Stimulated activated CD4-positive, alpha-beta T cell treated with anti-CD3 and anti-CD28 coated beads, Interleukin-4, amount 100 ng/mL, for 4 hours (primary cell): ENCODE measurements at regions not wholly inside any gene's neighbourhood (a gene's known extent, or its start where the extent isn't known, plus 50 kb on each side); places are given as distances from the start of the nearest gene placed in this dataset.
"Not testable (repeated sequence)": the region's sequence is repeated elsewhere in the genome, so short reads cannot be mapped to it uniquely, and the experiment has no call there.

Source experiments
- DNase-seq, 2 experiments: peaks; one replicate each; pipeline ENCODE4 v3.0.0-alpha.2; 2020

- DNase-seq, result no peak
Observed at GRCh38 chr7:68613897-68614296, 984.4 kb upstream of the AUTS2 start.

- no peak for DNase-seq
Observed at GRCh38 chr7:68619526-68619925, 978.7 kb upstream of the AUTS2 start.

GRCh38 chr7:68622500-68622899 lies 975.8 kb upstream of the AUTS2 start:
- no peak for DNase-seq

GRCh38 chr7:68623030-68623429 lies 975.2 kb upstream of the AUTS2 start:
- no peak for DNase-seq

GRCh38 chr7:68627247-68627864 lies 970.9 kb upstream of the AUTS2 start:
- no peak for DNase-seq

- not testable (repeated sequence) for DNase-seq
Observed at GRCh38 chr7:68630914-68631313, 967.4 kb upstream of the AUTS2 start.

- DNase-seq, result no peak
Observed at GRCh38 chr7:68640103-68640502, 958.2 kb upstream of the AUTS2 start.

- DNase-seq, result no peak
Observed at GRCh38 chr7:68642727-68643126, 955.5 kb upstream of the AUTS2 start.

GRCh38 chr7:68663392-68663791 lies 934.9 kb upstream of the AUTS2 start:
- DNase-seq, result no peak

GRCh38 chr7:68671046-68671445 lies 927.2 kb upstream of the AUTS2 start:
- no peak for DNase-seq

- no peak for DNase-seq
Observed at GRCh38 chr7:68671671-68672070, 926.6 kb upstream of the AUTS2 start.

GRCh38 chr7:68674826-68675225 lies 923.4 kb upstream of the AUTS2 start:
- no peak for DNase-seq

- no peak for DNase-seq
Observed at GRCh38 chr7:68676813-68677535, 921.3 kb upstream of the AUTS2 start.

- no peak for DNase-seq
Observed at GRCh38 chr7:68678196-68678595, 920.1 kb upstream of the AUTS2 start.

GRCh38 chr7:68679459-68680234 lies 918.6 kb upstream of the AUTS2 start:
- DNase-seq, result no peak

- no peak for DNase-seq
Observed at GRCh38 chr7:68680235-68680872, 917.9 kb upstream of the AUTS2 start.

- no peak for DNase-seq
Observed at GRCh38 chr7:68682910-68683309, 915.4 kb upstream of the AUTS2 start.

- DNase-seq, result no peak
Observed at GRCh38 chr7:68684246-68684839, 913.9 kb upstream of the AUTS2 start.

- no peak for DNase-seq
Observed at GRCh38 chr7:68684996-68685395, 913.3 kb upstream of the AUTS2 start.

GRCh38 chr7:68688416-68689086 lies 909.7 kb upstream of the AUTS2 start:
- no peak for DNase-seq

GRCh38 chr7:68689087-68689433 lies 909.2 kb upstream of the AUTS2 start:
- DNase-seq, result no peak
